ENCODE measurements at regions not wholly inside any gene's neighbourhood (a gene's known extent, or its start where the extent isn't known, plus 50 kb on each side); places are given as distances from the start of the nearest gene placed in this dataset.

GRCh38 chr15:95590533-95591044 is 739.9 kb upstream of the NR2F2 start:
- DNase-seq (ENCODE audit: low spot score) = no peak
- in situ Hi-C loops (cut with MboI; ENCODE audit: low sequenced_read_pairs, unreplicated experiment) = no loop called here
- no peak for TF ChIP-seq CTCF (IDR thresholded peaks at IDR 0.05; ENCODE audit: borderline replicate concordance, control extremely low read depth, extremely low read depth, insufficient read depth, missing control alignments)

DNA sequence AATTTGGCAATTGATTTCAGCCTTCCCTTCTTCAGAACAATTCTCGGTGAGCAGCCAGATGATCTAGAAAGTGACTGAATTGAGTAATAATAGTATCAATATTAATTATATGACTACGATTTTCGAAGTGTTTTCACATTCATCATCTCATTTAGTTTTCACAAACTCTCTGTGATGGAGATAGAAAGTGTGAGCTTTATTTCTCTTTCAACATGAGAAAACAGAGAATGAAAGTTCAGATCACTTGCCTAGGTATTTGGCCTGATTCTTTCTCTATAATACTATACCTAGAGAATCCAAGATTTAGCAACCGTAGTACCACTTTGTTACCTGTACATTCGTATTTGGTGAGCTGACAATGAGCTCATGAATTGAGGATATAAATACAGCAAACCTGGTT is 739.2 kb upstream of the NR2F2 start:
- no peak for DNase-seq (ENCODE audit: low spot score)
- in situ Hi-C loops (cut with MboI; ENCODE audit: low sequenced_read_pairs, unreplicated experiment) = no loop called here
- no peak for TF ChIP-seq CTCF (IDR thresholded peaks at IDR 0.05; ENCODE audit: borderline replicate concordance, control extremely low read depth, extremely low read depth, insufficient read depth, missing control alignments)

DNA sequence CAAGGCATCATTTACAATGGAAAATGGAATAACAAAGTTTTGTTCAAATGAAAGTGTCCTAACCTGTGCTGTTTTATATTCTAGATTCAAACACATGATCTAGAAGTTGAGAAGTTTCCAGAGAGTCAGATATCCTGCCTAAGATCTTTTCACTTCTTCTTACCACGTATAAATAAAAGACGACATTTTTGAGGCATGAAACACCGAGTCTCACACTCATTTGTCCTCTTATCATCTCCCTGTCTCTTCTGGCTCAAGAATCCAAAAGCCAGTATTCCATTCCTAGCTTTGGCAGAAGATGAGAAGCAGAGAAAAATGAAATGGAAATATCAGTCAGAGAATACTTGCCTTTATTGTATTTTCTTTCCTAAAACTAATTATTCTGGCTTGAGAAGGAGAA is 738.6 kb upstream of the NR2F2 start:
- no peak for TF ChIP-seq CTCF (IDR thresholded peaks at IDR 0.05; ENCODE audit: borderline replicate concordance, control extremely low read depth, extremely low read depth, insufficient read depth, missing control alignments)
- in situ Hi-C loops (cut with MboI; ENCODE audit: low sequenced_read_pairs, unreplicated experiment) = no loop called here
- DNase-seq (ENCODE audit: low spot score) = no peak

GRCh38 chr15:95594496-95594895 is 736.0 kb upstream of the NR2F2 start:
- DNase-seq (ENCODE audit: low spot score) = no peak
- in situ Hi-C loops (cut with MboI; ENCODE audit: low sequenced_read_pairs, unreplicated experiment) = no loop called here
- TF ChIP-seq CTCF (IDR thresholded peaks at IDR 0.05; ENCODE audit: borderline replicate concordance, control extremely low read depth, extremely low read depth, insufficient read depth, missing control alignments) = no peak

DNA sequence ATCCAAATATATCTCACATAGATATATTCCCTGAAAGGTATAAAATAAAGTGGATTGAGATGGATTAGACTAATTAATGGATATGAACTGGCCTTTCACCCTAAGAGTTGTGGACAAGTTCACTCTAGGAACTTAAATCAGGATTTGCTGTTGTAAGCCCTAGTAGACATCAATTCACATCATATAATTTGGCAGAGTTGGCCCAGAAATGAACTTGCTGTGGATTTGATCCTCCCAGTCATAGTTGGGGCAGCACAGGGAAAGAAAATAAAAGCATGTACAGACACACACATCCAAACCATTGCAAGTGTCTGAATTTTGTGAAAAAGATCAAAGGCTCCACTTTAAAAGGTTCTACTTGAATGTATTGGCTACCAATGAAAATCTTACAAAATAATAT is 734.7 kb upstream of the NR2F2 start:
- in situ Hi-C loops (cut with MboI; ENCODE audit: low sequenced_read_pairs, unreplicated experiment) = no loop called here
- TF ChIP-seq CTCF (IDR thresholded peaks at IDR 0.05; ENCODE audit: borderline replicate concordance, control extremely low read depth, extremely low read depth, insufficient read depth, missing control alignments) = no peak
- no peak for DNase-seq (ENCODE audit: low spot score)

DNA sequence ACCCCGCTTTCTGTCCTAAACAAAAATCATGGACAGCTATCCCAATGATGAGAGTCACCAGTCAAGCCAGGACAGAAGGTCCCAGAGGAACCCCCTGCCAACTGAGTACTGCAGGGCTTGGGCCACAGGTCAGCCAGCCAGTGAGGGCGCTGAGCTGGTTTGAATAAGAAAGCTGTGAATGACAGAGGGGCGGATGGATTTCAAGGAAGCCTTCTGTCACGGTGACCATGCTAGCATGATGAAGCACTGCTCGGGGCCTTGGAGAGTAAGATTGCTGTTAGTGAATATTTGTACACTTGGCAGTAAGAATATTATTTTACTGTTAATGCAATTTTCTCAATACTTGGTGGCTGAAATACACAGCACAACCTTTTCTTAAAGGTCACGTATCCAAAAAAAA is 734.0 kb upstream of the NR2F2 start:
- in situ Hi-C loops (cut with MboI; ENCODE audit: low sequenced_read_pairs, unreplicated experiment) = no loop called here
- no peak for DNase-seq (ENCODE audit: low spot score)
- TF ChIP-seq CTCF (IDR thresholded peaks at IDR 0.05; ENCODE audit: borderline replicate concordance, control extremely low read depth, extremely low read depth, insufficient read depth, missing control alignments) = no peak
